ENCODE measurements at regions not wholly inside any gene's neighbourhood (a gene's known extent, or its start where the extent isn't known, plus 50 kb on each side); places are given as distances from the start of the nearest gene placed in this dataset.
"Not testable (repeated sequence)": the region's sequence is repeated elsewhere in the genome, so short reads cannot be mapped to it uniquely, and the experiment has no call there.

GRCh38 chr7:66413379-66414114, 208.4 kb downstream of the TPST1 start:
- H3K36me3 Mint-ChIP-seq: no peaks in the 10 kb centered on the region
- H3K4me3 Mint-ChIP-seq: peak overlapping the region; percentile 60
- CTCF ChIA-PET: interaction anchor here (0.7 to 2.2 kb wide), 6 partner anchors 8 to 584 kb away, joined by 3 to 8 read pairs (median 3); no protein-coding TSS in a partner anchor
- H3K4me1 Mint-ChIP-seq: peaks cover 25% of the 10 kb centered on the region
- H3K27me3 Mint-ChIP-seq: no peaks in the 10 kb centered on the region
- no peaks in the 10 kb centered on the region for H3K9me3 Mint-ChIP-seq (ENCODE audit: low read depth)
- H3K27ac Mint-ChIP-seq: peak overlapping the region; percentile 56
- DNase-seq: peak; percentile 85
- ATAC-seq: peak; percentile 86

- H3K27me3 Mint-ChIP-seq: no peaks in the 10 kb centered on the region
- H3K4me3 Mint-ChIP-seq: no peak overlapping the region
- no peaks in the 10 kb centered on the region for H3K36me3 Mint-ChIP-seq
- H3K4me1 Mint-ChIP-seq: peaks cover 25% of the 10 kb centered on the region
- no peaks in the 10 kb centered on the region for H3K9me3 Mint-ChIP-seq (ENCODE audit: low read depth)
- DNase-seq (no peak), ATAC-seq (no peak)
- no peak overlapping the region for H3K27ac Mint-ChIP-seq
- CTCF ChIA-PET: no interaction called here
These were observed 210.6 kb downstream of the TPST1 start for GRCh38 chr7:66415659-66416265.

GRCh38 chr7:66418537-66418936, 210.1 kb upstream of the KCTD7 start:
- CTCF ChIA-PET: no interaction called here

DNA sequence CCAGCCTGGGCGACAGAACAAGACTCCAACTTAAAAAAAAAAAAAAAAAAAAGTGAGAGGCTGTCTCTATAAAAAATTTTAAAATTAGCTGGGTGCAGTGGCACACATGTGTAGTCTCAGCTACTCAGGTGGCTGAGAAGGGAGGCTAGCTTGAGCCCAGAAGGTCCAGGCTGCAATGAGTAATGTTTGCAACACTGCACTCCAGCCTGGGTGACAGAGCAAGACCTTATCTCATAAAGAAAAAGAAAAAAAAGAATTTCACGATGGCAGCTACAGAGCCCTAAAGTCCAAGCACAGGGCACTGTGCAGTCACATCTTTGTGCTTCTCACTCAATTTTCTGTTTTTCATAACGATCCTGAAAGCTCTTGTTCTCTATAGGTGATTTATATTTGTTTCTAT, 209.5 kb upstream of the KCTD7 start:
- ATAC-seq (no peak), DNase-seq (no peak)
- Mint-ChIP-seq H3K9me3 (ENCODE audit: low read depth) (no peaks in the 10 kb centered on the region), H3K36me3 (no peaks in the 10 kb centered on the region), H3K27me3 (no peaks in the 10 kb centered on the region), H3K4me3 (no peak overlapping the region), H3K4me1 (peaks cover 15% of the 10 kb centered on the region), H3K27ac (no peak overlapping the region)
- CTCF ChIA-PET: no interaction called here

More at GRCh38 chr7:66418537-66418936, 210.1 kb upstream of the KCTD7 start:
- Mint-ChIP-seq H3K27me3 (no peaks in the 10 kb centered on the region), H3K9me3 (ENCODE audit: low read depth) (no peaks in the 10 kb centered on the region), H3K4me1 (peaks cover 21% of the 10 kb centered on the region), H3K4me3 (no peak overlapping the region), H3K27ac (no peak overlapping the region), H3K36me3 (no peaks in the 10 kb centered on the region)
- no peak for DNase-seq
- ATAC-seq: no peak

- Mint-ChIP-seq H3K27ac (no peak overlapping the region), H3K36me3 (no peaks in the 10 kb centered on the region), H3K9me3 (ENCODE audit: low read depth) (no peaks in the 10 kb centered on the region), H3K4me1 (no peaks in the 10 kb centered on the region), H3K4me3 (no peak overlapping the region), H3K27me3 (no peaks in the 10 kb centered on the region)
- CTCF ChIA-PET: no interaction called here
- ATAC-seq: no peak
- DNase-seq: no peak
These were observed 206.7 kb upstream of the KCTD7 start for GRCh38 chr7:66421830-66422475.

DNA sequence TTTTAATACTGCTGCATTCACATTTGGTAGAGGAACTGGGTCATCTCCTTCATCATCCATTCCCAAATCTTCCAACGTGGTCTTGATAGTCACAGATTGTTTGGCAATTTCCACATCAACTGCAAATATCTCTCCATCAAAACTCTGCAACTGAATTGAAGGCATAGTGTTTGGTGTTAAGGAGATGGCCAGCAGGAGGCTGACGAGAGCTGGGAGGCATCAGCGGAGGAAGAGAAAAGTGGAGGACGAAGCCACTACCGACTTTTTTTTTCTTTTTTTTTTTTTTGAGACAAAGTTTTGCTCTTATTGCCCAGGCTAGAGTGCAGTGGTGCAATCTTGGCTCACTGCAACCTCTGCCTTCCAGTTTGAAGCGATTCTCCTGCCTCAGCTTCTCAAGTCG, 205.0 kb upstream of the KCTD7 start:
- no peak overlapping the region for H3K27ac Mint-ChIP-seq
- H3K36me3 Mint-ChIP-seq: no peaks in the 10 kb centered on the region
- no peaks in the 10 kb centered on the region for H3K4me1 Mint-ChIP-seq
- CTCF ChIA-PET: no interaction called here
- H3K4me3 Mint-ChIP-seq: no peak overlapping the region
- DNase-seq: no peak
- H3K27me3 Mint-ChIP-seq: no peaks in the 10 kb centered on the region
- no peaks in the 10 kb centered on the region for H3K9me3 Mint-ChIP-seq (ENCODE audit: low read depth)
- no peak for ATAC-seq

- no peaks in the 10 kb centered on the region for H3K4me1 Mint-ChIP-seq
- no peak overlapping the region for H3K4me3 Mint-ChIP-seq
- ATAC-seq (no peak), DNase-seq (no peak)
- H3K27ac Mint-ChIP-seq: no peak overlapping the region
- no peaks in the 10 kb centered on the region for H3K27me3 Mint-ChIP-seq
- CTCF ChIA-PET: interaction anchor here (1.7 kb wide), 1 partner anchor 13 kb away, joined by 3 read pairs; no protein-coding TSS in a partner anchor
- no peaks in the 10 kb centered on the region for H3K9me3 Mint-ChIP-seq (ENCODE audit: low read depth)
- no peaks in the 10 kb centered on the region for H3K36me3 Mint-ChIP-seq
These were observed 202.3 kb upstream of the KCTD7 start for GRCh38 chr7:66426332-66426731.

GRCh38 chr7:66426996-66427395, 201.7 kb upstream of the KCTD7 start:
- Mint-ChIP-seq H3K27ac (no peak overlapping the region), H3K4me1 (no peaks in the 10 kb centered on the region), H3K9me3 (ENCODE audit: low read depth) (no peaks in the 10 kb centered on the region), H3K36me3 (no peaks in the 10 kb centered on the region), H3K27me3 (no peaks in the 10 kb centered on the region), H3K4me3 (no peak overlapping the region)
- ATAC-seq (no peak), DNase-seq (no peak)
- CTCF ChIA-PET: interaction anchor here (1.7 kb wide), 1 partner anchor 13 kb away, joined by 3 read pairs; no protein-coding TSS in a partner anchor

- Mint-ChIP-seq H3K27ac (no peak overlapping the region), H3K27me3 (no peaks in the 10 kb centered on the region), H3K9me3 (ENCODE audit: low read depth) (no peaks in the 10 kb centered on the region), H3K36me3 (no peaks in the 10 kb centered on the region), H3K4me3 (no peak overlapping the region), H3K4me1 (no peaks in the 10 kb centered on the region)
- ATAC-seq (no peak), DNase-seq (no peak)
- CTCF ChIA-PET: interaction anchor here (1.7 kb wide), 1 partner anchor 14 kb away, joined by 3 read pairs; no protein-coding TSS in a partner anchor
These were observed 200.7 kb upstream of the KCTD7 start for GRCh38 chr7:66427956-66428355.

GRCh38 chr7:66429498-66430163, 199.1 kb upstream of the KCTD7 start:
- Mint-ChIP-seq H3K4me3 (no peak overlapping the region), H3K4me1 (no peaks in the 10 kb centered on the region), H3K36me3 (no peaks in the 10 kb centered on the region), H3K27me3 (no peaks in the 10 kb centered on the region), H3K27ac (no peak overlapping the region), H3K9me3 (ENCODE audit: low read depth) (no peaks in the 10 kb centered on the region)
- CTCF ChIA-PET: no interaction called here
- no peak for DNase-seq
- ATAC-seq: no peak

GRCh38 chr7:66430164-66430545, 198.5 kb upstream of the KCTD7 start:
- Mint-ChIP-seq H3K9me3 (ENCODE audit: low read depth) (no peaks in the 10 kb centered on the region), H3K27ac (no peak overlapping the region), H3K4me3 (no peak overlapping the region), H3K4me1 (no peaks in the 10 kb centered on the region), H3K27me3 (no peaks in the 10 kb centered on the region), H3K36me3 (no peaks in the 10 kb centered on the region)
- ATAC-seq (no peak), DNase-seq (no peak)
- CTCF ChIA-PET: no interaction called here

DNA sequence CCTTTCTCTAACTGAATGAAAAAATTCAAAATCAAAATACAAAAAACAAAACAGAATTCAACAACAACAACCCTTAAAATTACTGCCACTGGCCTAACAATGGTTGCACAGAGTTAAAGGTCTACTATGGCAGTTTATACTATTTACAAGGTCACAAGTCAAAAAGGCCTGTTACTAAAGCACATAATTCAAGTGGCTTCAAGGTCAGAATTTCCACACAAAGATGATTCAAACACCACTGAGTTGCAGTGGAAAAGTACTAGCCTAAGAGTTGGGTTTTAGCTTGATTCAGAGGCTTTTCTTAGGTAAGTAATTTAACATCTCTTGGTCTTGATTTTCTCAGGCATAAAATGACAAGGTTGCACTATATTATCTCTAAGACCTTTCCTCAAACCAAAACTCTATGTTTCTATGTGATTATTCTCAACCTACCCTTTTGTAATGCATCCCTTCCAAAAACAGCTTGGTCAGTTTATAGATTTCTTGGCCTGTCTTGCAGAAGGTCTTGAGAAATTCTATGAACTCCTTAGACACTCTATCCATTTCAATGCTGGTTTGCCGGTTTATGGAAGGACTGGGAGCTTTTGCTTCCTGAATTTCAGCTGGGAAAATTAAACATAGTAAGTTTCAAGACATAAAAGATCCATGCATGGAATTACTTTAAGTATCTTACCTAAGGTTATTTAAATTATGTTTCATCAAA, 189.8 kb upstream of the KCTD7 start:
- H3K9me3 Mint-ChIP-seq (ENCODE audit: low read depth); H3K27ac Mint-ChIP-seq; ATAC-seq; DNase-seq; H3K4me3 Mint-ChIP-seq; H3K4me1 Mint-ChIP-seq; CTCF ChIA-PET; H3K27me3 Mint-ChIP-seq; H3K36me3 Mint-ChIP-seq: not testable (repeated sequence)

DNA sequence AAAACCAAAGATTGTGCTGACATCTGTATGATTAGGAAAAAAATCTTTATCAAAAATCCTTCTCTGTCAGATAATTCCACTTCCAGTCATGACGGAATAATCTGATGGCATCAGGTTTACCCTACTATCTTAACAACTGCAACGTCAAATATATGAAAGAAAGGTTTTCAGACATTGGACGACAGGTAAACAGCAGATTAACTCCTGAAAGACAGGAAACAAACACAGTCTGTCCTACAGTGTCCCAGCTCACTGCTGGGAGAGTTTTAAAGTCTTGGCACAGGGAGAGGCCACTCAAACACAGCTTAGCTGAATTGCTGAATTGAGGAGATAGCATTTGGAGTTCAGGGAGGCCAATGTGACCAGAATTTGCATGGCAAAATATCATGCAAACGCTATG, 186.3 kb upstream of the KCTD7 start:
- no peaks in the 10 kb centered on the region for H3K27me3 Mint-ChIP-seq
- no peak overlapping the region for H3K4me3 Mint-ChIP-seq
- ATAC-seq: no peak
- H3K27ac Mint-ChIP-seq: no peak overlapping the region
- no peaks in the 10 kb centered on the region for H3K4me1 Mint-ChIP-seq
- no peaks in the 10 kb centered on the region for H3K36me3 Mint-ChIP-seq
- DNase-seq: no peak
- H3K9me3 Mint-ChIP-seq (ENCODE audit: low read depth): no peaks in the 10 kb centered on the region
- CTCF ChIA-PET: no interaction called here

Data from activated CD8-positive, alpha-beta memory T cell treated with anti-CD3 and anti-CD28 coated beads, Interleukin-2, amount 10 ng/mL, durations not matched to agents 7 days and 5 days (primary cell).